ENCODE measurements at regions not wholly inside any gene's neighbourhood (a gene's known extent, or its start where the extent isn't known, plus 50 kb on each side); places are given as distances from the start of the nearest gene placed in this dataset.
"Not testable (repeated sequence)": the region's sequence is repeated elsewhere in the genome, so short reads cannot be mapped to it uniquely, and the experiment has no call there.

DNA sequence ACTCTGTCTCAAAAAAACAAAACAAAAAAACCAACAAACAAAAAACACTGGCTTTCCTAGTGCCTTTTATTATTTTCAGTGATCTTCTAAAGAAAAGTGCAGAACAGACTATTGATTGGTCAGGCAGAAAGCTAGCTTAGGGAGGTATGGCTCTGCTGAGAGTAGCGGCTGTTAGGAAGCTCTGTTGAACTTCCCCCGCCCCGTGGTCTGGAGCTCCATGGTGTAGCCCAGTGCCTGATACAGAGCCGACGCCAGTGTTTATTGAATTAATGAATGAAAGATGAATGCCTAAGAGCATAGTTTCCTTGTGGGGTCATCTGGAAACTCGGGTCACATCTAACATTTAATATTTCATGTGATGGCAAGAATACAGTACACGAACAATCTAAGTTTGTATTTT, 90.5 kb upstream of the ARMC3 start:
- no peak for DNase-seq (ENCODE audit: low read depth)
- H3K4me3 ChIP-seq (ENCODE audit: low read depth, low read length), result no peak overlapping the region
- TF ChIP-seq, protein P1, sequence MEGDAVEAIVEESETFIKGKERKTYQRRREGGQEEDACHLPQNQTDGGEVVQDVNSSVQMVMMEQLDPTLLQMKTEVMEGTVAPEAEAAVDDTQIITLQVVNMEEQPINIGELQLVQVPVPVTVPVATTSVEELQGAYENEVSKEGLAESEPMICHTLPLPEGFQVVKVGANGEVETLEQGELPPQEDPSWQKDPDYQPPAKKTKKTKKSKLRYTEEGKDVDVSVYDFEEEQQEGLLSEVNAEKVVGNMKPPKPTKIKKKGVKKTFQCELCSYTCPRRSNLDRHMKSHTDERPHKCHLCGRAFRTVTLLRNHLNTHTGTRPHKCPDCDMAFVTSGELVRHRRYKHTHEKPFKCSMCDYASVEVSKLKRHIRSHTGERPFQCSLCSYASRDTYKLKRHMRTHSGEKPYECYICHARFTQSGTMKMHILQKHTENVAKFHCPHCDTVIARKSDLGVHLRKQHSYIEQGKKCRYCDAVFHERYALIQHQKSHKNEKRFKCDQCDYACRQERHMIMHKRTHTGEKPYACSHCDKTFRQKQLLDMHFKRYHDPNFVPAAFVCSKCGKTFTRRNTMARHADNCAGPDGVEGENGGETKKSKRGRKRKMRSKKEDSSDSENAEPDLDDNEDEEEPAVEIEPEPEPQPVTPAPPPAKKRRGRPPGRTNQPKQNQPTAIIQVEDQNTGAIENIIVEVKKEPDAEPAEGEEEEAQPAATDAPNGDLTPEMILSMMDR (conservative IDR thresholded peaks at IDR 0.05; ENCODE audit: low read depth, low read length), result no peak

DNA sequence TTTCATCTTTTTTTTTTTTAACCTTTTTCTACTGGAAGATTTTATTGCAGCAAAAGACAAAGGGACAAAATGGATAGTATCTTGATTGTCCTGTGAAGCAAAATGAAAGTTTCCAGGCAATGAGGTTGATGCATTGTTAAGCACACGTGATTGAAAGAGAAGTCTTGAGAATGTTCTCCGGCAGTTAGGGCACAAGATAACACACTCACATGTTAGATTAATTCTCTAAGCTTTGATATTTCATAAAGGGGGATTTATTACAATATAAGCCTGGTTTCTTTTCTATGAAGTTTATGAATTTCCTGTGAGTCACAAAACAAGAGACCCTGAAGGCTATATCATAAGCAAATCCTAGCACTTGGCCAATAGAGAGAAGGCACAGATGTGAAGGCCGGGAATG, 93.4 kb upstream of the ARMC3 start:
- TF ChIP-seq, protein P1 (conservative IDR thresholded peaks at IDR 0.05; ENCODE audit: low read depth, low read length), result no peak
- DNase-seq (ENCODE audit: low read depth), result no peak

DNA sequence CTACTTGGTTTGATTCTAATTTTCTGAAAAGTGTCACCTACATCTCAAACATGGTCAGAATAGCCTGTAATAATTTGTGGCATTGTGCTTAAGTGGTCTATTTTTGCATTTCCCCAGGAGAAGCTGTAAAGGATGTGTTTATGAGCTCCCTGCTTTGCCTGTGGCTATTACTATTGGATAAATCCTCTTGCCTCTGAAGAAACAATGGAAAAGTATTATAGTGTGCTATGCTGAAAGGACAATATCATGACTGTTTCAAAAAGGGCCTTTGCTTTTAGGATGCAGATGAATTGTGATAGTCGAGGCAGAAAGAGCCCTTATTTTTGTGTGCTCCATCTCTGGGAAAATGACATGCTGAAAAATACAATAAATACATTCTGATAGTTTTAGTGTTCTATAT, 94.1 kb upstream of the ARMC3 start:
- no peak overlapping the region for H3K4me3 ChIP-seq (ENCODE audit: low read depth, low read length)
- TF ChIP-seq, protein P1 (conservative IDR thresholded peaks at IDR 0.05; ENCODE audit: low read depth, low read length), result no peak
- DNase-seq (ENCODE audit: low read depth), result no peak

More for the DNA sequence above, 93.4 kb upstream of the ARMC3 start:
- H3K4me3 ChIP-seq (ENCODE audit: low read depth, low read length), result no peak overlapping the region

DNA sequence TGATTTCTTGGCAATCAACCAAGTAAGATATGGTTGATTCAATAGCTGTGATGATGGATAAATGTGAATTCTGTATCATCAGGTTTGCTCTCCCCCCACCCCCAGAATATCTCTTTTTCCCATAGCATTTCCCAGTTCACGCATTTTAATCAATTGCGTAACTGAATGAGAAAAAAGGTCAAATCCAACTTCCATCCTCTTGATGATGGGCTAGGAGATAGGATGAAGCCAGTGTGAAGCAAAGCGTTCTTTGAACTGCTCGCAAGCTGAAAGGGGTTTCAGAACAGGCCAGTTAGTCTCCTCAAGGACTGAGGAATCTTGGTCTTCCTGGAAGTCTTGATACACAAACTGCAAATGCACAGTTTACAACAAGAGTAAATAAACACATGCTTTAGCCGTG, 94.5 kb upstream of the ARMC3 start:
- no peak for DNase-seq (ENCODE audit: low read depth)
- TF ChIP-seq, protein P1 (conservative IDR thresholded peaks at IDR 0.05; ENCODE audit: low read depth, low read length), result no peak
- H3K4me3 ChIP-seq (ENCODE audit: low read depth, low read length), result no peak overlapping the region

DNA sequence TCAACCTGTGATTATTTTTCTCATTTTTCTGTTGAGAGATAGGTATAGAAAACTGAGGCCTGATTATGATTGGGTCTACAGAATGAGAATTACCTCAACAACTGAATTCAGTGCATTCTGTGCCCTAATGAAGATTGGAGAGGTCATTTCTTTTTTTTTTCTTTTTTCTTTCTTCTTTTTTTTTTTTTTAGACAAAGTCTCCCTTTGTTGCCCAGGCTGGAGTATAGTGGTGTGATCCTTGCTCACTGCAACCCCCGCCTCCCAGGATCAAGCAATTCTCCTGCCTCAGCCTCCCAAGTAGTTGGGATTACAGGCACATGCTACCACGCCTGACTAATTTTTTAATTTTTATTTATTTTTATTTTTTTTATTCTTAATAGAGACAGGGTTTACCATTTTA, 95.0 kb upstream of the ARMC3 start:
- TF ChIP-seq, protein P1 (conservative IDR thresholded peaks at IDR 0.05; ENCODE audit: low read depth, low read length), result no peak
- H3K4me3 ChIP-seq (ENCODE audit: low read depth, low read length), result no peak overlapping the region
- DNase-seq (ENCODE audit: low read depth), result no peak

DNA sequence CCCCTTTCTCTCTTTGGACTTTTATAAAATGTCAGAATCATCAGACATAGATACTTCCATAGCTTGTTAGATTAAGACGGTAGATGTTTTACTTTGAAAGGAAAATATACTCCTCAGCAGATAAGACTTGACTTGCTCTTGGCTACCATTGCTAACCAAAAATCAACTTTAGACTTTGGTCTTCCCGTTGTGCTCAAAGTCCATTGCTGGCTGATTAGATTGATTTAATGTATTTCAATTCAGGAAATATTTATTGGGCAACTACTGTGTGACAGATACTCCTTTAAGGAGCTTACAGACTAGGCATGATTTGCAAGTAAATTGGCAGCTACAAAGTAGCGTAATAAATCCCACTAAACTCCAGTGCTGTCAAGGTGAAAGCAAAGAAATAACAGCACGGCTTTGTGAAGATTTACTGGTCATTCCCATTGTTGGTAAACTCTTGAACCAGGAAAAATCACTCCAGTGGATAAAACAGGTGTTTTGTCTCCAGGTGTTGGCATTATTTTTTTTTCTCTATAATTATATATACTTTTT, 95.7 kb upstream of the ARMC3 start:
- TF ChIP-seq, protein P1 (conservative IDR thresholded peaks at IDR 0.05; ENCODE audit: low read depth, low read length), result no peak
- H3K4me3 ChIP-seq (ENCODE audit: low read depth, low read length), result no peak overlapping the region
- no peak for DNase-seq (ENCODE audit: low read depth)

DNA sequence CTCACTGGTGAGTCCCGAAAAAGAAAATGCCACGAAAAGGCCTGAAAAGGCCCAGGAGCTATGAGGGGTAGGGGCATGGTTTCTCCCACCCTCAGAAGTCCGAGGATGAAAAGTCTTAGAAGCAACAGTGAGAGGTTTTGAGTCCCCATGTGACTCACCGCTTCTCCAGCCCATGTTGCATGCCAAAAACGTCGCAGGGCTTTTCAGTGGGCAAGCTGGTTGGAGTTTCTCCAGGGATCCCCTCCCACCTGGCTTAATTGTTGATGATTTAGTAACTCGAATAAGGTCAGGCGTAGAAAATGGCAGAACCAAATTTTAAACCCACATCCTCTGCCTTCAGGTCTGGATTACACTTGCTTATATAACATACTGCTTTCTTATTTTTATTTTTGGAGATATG, 96.3 kb upstream of the ARMC3 start:
- H3K4me3 ChIP-seq (ENCODE audit: low read depth, low read length), result no peak overlapping the region
- TF ChIP-seq, protein P1 (conservative IDR thresholded peaks at IDR 0.05; ENCODE audit: low read depth, low read length), result no peak
- no peak for DNase-seq (ENCODE audit: low read depth)

DNA sequence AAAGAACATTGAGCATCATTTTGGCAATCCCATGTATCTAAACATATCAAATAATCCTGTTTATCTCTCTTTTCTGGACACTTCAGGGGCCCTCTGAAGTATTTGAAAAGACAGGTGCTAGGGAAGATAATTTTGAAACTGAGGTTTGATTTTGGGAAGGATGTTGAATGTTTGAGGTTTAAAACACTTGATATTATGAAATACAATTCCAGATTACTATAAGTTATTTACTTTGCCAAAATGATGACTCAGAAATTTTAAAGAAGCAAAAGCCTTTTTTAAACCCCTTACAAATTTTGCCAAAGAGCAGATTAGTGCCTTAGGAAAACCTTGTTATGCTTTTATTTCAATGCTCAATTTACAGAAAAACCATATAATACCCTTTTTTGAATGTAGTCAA, 99.1 kb upstream of the ARMC3 start:
- not testable (repeated sequence) for H3K4me3 ChIP-seq (ENCODE audit: low read depth, low read length); DNase-seq (ENCODE audit: low read depth)

Measured in epithelial cell of proximal tubule (primary cell).